ENCODE measurements at regions not wholly inside any gene's neighbourhood (a gene's known extent, or its start where the extent isn't known, plus 50 kb on each side); places are given as distances from the start of the nearest gene placed in this dataset.

- ATAC-seq (ENCODE audit: low read depth) (no peak), DNase-seq (no peak)
- Histone ChIP-seq H4K20me1 (ENCODE audit: insufficient read depth, low read length) (no peaks in the 10 kb centered on the region), H2AK5ac (ENCODE audit: low read depth, low read length) (no peak overlapping the region), H2BK5ac (ENCODE audit: low read depth, low read length, poor library complexity, severe bottlenecking) (no peak overlapping the region), H3K9ac (ENCODE audit: low read depth, low read length) (no peak overlapping the region), H3K4me2 (ENCODE audit: low read depth, low read length) (no peak overlapping the region), H2BK120ac (ENCODE audit: low read depth, low read length) (no peak overlapping the region), H2AFZ (replicated peaks; ENCODE audit: low read length, poor library complexity) (peak overlapping the region; percentile 23), H2AK9ac (replicated peaks; ENCODE audit: low read depth, low read length, poor library complexity) (no peak overlapping the region), H3K9me1 (ENCODE audit: insufficient read depth, low read length) (no peaks in the 10 kb centered on the region), H3K27me3 (ENCODE audit: control insufficient read depth, insufficient read depth, low read length) (no peaks in the 10 kb centered on the region), H2BK15ac (ENCODE audit: low read depth, low read length) (no peak overlapping the region), H2BK20ac (ENCODE audit: low read depth, low read length) (no peak overlapping the region), H3K23ac (ENCODE audit: low read depth, low read length) (no peak overlapping the region), H3K36me3 (ENCODE audit: control insufficient read depth, insufficient read depth, low read length) (no peaks in the 10 kb centered on the region), H3K4me1 (ENCODE audit: control insufficient read depth, insufficient read depth, low read length) (no peaks in the 10 kb centered on the region), H3K4ac (ENCODE audit: low read depth, low read length) (no peak overlapping the region), H3K27ac (ENCODE audit: insufficient read depth, low read length) (no peak overlapping the region), H4K8ac (ENCODE audit: low read depth in 2 of 2, low read length in 2 of 2) (no peak overlapping the region), H4K91ac (ENCODE audit: insufficient read depth, low read depth, low read length) (no peak overlapping the region), H3K4me3 (ENCODE audit: insufficient read depth, low read depth, low read length) (no peak overlapping the region), H4K5ac (ENCODE audit: low read depth, low read length) (no peak overlapping the region), H3K56ac (ENCODE audit: extremely low read depth, insufficient read depth, low read length) (no peak overlapping the region), H3K14ac (replicated peaks; ENCODE audit: low read depth, low read length) (no peak overlapping the region), H3K79me1 (ENCODE audit: low read depth in 1 of 2, low read length in 2 of 2) (no peaks in the 10 kb centered on the region), H3K9me3 (ENCODE audit: control insufficient read depth, insufficient read depth, low read length) (no peaks in the 10 kb centered on the region), H3K18ac (ENCODE audit: low read depth, low read length) (no peak overlapping the region)
- TF ChIP-seq, protein P1, sequence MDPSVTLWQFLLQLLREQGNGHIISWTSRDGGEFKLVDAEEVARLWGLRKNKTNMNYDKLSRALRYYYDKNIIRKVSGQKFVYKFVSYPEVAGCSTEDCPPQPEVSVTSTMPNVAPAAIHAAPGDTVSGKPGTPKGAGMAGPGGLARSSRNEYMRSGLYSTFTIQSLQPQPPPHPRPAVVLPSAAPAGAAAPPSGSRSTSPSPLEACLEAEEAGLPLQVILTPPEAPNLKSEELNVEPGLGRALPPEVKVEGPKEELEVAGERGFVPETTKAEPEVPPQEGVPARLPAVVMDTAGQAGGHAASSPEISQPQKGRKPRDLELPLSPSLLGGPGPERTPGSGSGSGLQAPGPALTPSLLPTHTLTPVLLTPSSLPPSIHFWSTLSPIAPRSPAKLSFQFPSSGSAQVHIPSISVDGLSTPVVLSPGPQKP (IDR thresholded peaks at IDR 0.05; ENCODE audit: borderline replicate concordance, low read depth, low read length): no peak
- TF ChIP-seq RFX5 (IDR thresholded peaks at IDR 0.05; ENCODE audit: low read depth, low read length) (no peak), MAFK (IDR thresholded peaks at IDR 0.05; ENCODE audit: low read depth, low read length) (no peak), BHLHE40 (IDR thresholded peaks at IDR 0.05; ENCODE audit: low read depth, low read length) (no peak), SMC3 (IDR thresholded peaks at IDR 0.05; ENCODE audit: low read depth, low read length) (no peak), MAZ (IDR thresholded peaks at IDR 0.05; ENCODE audit: borderline replicate concordance, low read depth, low read length) (no peak), RAD21 (IDR thresholded peaks at IDR 0.05; ENCODE audit: low read length) (no peak), FOS (IDR thresholded peaks at IDR 0.05; ENCODE audit: low read depth, low read length) (no peak), RCOR1 (IDR thresholded peaks at IDR 0.05; ENCODE audit: insufficient replicate concordance, low read length) (no peak), NFE2L2 (IDR thresholded peaks at IDR 0.05; ENCODE audit: low read depth, low read length) (no peak), CEBPB (IDR thresholded peaks at IDR 0.05; ENCODE audit: low read depth, low read length) (no peak), CHD1 (IDR thresholded peaks at IDR 0.05; ENCODE audit: low read depth, low read length) (no peak), MXI1 (IDR thresholded peaks at IDR 0.05; ENCODE audit: borderline replicate concordance, low read depth, low read length) (no peak), POLR2A (IDR thresholded peaks at IDR 0.05; ENCODE audit: low read depth, low read length) (no peak)
- TF ChIP-seq, protein P2, sequence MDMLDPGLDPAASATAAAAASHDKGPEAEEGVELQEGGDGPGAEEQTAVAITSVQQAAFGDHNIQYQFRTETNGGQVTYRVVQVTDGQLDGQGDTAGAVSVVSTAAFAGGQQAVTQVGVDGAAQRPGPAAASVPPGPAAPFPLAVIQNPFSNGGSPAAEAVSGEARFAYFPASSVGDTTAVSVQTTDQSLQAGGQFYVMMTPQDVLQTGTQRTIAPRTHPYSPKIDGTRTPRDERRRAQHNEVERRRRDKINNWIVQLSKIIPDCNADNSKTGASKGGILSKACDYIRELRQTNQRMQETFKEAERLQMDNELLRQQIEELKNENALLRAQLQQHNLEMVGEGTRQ (IDR thresholded peaks at IDR 0.05; ENCODE audit: low read depth, low read length): no peak
- TF ChIP-seq, protein P3, sequence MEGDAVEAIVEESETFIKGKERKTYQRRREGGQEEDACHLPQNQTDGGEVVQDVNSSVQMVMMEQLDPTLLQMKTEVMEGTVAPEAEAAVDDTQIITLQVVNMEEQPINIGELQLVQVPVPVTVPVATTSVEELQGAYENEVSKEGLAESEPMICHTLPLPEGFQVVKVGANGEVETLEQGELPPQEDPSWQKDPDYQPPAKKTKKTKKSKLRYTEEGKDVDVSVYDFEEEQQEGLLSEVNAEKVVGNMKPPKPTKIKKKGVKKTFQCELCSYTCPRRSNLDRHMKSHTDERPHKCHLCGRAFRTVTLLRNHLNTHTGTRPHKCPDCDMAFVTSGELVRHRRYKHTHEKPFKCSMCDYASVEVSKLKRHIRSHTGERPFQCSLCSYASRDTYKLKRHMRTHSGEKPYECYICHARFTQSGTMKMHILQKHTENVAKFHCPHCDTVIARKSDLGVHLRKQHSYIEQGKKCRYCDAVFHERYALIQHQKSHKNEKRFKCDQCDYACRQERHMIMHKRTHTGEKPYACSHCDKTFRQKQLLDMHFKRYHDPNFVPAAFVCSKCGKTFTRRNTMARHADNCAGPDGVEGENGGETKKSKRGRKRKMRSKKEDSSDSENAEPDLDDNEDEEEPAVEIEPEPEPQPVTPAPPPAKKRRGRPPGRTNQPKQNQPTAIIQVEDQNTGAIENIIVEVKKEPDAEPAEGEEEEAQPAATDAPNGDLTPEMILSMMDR (conservative IDR thresholded peaks at IDR 0.05; ENCODE audit: low read depth, low read length): no peak
- ChIA-PET POLR2A (ENCODE audit: unreplicated experiment) (no interaction called here), CTCF (no interaction called here)
- in situ Hi-C loops (cut with MboI; ENCODE audit: low sequenced_read_pairs) (no loop called here), intact Hi-C loops (cut with micrococcal nuclease) (no loop called here), dilution Hi-C loops (cut with HindIII; ENCODE audit: low sequenced_read_pairs, unreplicated experiment) (no loop called here)
- no TSS peak for BruUV-seq (replicated peaks)
- WGBS, 2 experiments (ENCODE audit: extremely low coverage in 2 of 2, insufficient read length in 1 of 2): 93% methylated on average over 2 of the region's 4 CpGs; no CpG with 5 or more reads in 1 of the 2 experiments
Measured at GRCh38 chr9:17075146-17075757, 59.6 kb upstream of the CNTLN start.

All from IMR-90 (cell line).